Neural cell (in vitro differentiated cells): ENCODE measurements at regions not wholly inside any gene's neighbourhood (a gene's known extent, or its start where the extent isn't known, plus 50 kb on each side); places are given as distances from the start of the nearest gene placed in this dataset.

Experiments
- H2AFZ ChIP-seq: fragments of 200-600, 300-800 bp; sonication (generic), shearing (Covaris generic); 2 replicates; pipeline ENCODE4 v1.6.0; 2014; ENCODE audit warnings: low read depth, mild to moderate bottlenecking, antibody characterized with exemption, low read length, moderate library complexity
- H3F3A ChIP-seq: fragments of 200-600 bp; shearing (Covaris generic); 2 replicates; pipeline ENCODE4 v1.6.1; 2016; ENCODE audit warnings: mild to moderate bottlenecking, moderate library complexity, mixed read lengths, antibody characterized with exemption, low read length; ENCODE audit not compliant: insufficient read depth, poor library complexity, severe bottlenecking
- H3K27ac ChIP-seq: fragments of 200-600, 300-800 bp; sonication (generic), shearing (Covaris generic); 2 replicates; pipeline ENCODE4 v1.5.1; 2014; ENCODE audit warnings: mild to moderate bottlenecking, low read length, moderate library complexity
- H3K27me3 ChIP-seq: fragments of 300-800, 200-600 bp; sonication (generic), shearing (Covaris generic); 2 replicates; pipeline ENCODE4 v1.6.0; 2014; ENCODE audit warnings: mild to moderate bottlenecking, low read depth, low read length, moderate library complexity; ENCODE audit not compliant: insufficient read depth
- H3K36me3 ChIP-seq: fragments of 300-800, 200-600 bp; sonication (generic), shearing (Covaris generic); 2 replicates; pipeline ENCODE4 v1.5.1; 2014; ENCODE audit warnings: mild to moderate bottlenecking, antibody characterized with exemption, low read length, moderate library complexity; ENCODE audit not compliant: insufficient read depth
- H3K4me2 ChIP-seq: fragments of 300-800, 200-600 bp; sonication (generic), shearing (Covaris generic); 2 replicates; pipeline ENCODE4 v1.6.0; 2014; ENCODE audit warnings: mild to moderate bottlenecking, low read length
- H3K4me3 ChIP-seq: fragments of 300-800, 200-600 bp; sonication (generic), shearing (Covaris generic); 2 replicates; pipeline ENCODE4 v1.5.1; 2014; ENCODE audit warnings: mild to moderate bottlenecking, low read length, moderate library complexity
- H3K79me2 ChIP-seq: fragments of 200-600 bp; shearing (Covaris generic); replicated peaks from 2 replicates; pipeline ENCODE4 v1.6.0; 2014; ENCODE audit warnings: mild to moderate bottlenecking, low read length, moderate library complexity; ENCODE audit not compliant: insufficient read depth
- H3K9ac ChIP-seq: fragments of 300-800, 200-600 bp; sonication (generic), shearing (Covaris generic); 2 replicates; pipeline ENCODE4 v1.6.1; 2016; ENCODE audit warnings: mild to moderate bottlenecking, low read length, mixed read lengths
- H3K9me2 ChIP-seq: fragments of 200-600 bp; shearing (Covaris generic); 2 replicates; pipeline ENCODE4 v1.6.1; 2016; ENCODE audit warnings: mild to moderate bottlenecking, low read length, mixed read lengths; ENCODE audit not compliant: insufficient read depth
- H3K9me3 ChIP-seq: fragments of 200-600, 300-800 bp; sonication (generic), shearing (Covaris generic); 2 replicates; pipeline ENCODE4 v1.6.1; 2016; ENCODE audit warnings: mild to moderate bottlenecking, mixed run types, low read length, moderate library complexity, mixed read lengths
- H4K20me1 ChIP-seq: fragments of 200-600 bp; shearing (Covaris generic); 2 replicates; pipeline ENCODE4 v1.6.1; 2016; ENCODE audit warnings: mild to moderate bottlenecking, mixed run types; ENCODE audit not compliant: insufficient read depth
- CTCF ChIP-seq: fragments of 450-650 bp; IDR thresholded peaks from 2 replicates; pipeline ENCODE4 v1.5.1; 2014; ENCODE audit warnings: antibody characterized with exemption, mild to moderate bottlenecking, moderate library complexity; ENCODE audit not compliant: poor library complexity, severe bottlenecking
- EP300 ChIP-seq: fragments of 450-650 bp; conservative IDR thresholded peaks from 2 replicates; pipeline ENCODE4 v1.6.1; 2014; ENCODE audit warnings: antibody characterized with exemption, mild to moderate bottlenecking, moderate library complexity; ENCODE audit not compliant: poor library complexity, severe bottlenecking
- EZH2 ChIP-seq: fragments of 200-600, 300-800 bp; shearing (Covaris generic), sonication (generic); IDR thresholded peaks from 2 replicates; pipeline ENCODE4 v1.6.1; 2014; ENCODE audit warnings: antibody characterized with exemption, low read length, borderline replicate concordance, mild to moderate bottlenecking; ENCODE audit not compliant: insufficient read depth, poor library complexity, severe bottlenecking
- MXI1 ChIP-seq: fragments of 450-650 bp; conservative IDR thresholded peaks from 2 replicates; pipeline ENCODE4 v1.6.1; 2014; ENCODE audit warnings: antibody characterized with exemption, mild to moderate bottlenecking; ENCODE audit not compliant: poor library complexity, severe bottlenecking
- POLR2AphosphoS5 ChIP-seq: IDR thresholded peaks from 2 replicates; pipeline ENCODE4 v1.6.1; 2012
- RAD21 ChIP-seq: fragments of 450-650 bp; conservative IDR thresholded peaks from 2 replicates; pipeline ENCODE4 v1.6.1; 2014; ENCODE audit warnings: antibody characterized with exemption, mild to moderate bottlenecking, moderate library complexity
- SMC3 ChIP-seq: fragments of 450-650 bp; conservative IDR thresholded peaks from 2 replicates; pipeline ENCODE4 v1.6.1; 2014; ENCODE audit warnings: antibody characterized with exemption, mild to moderate bottlenecking, moderate library complexity; ENCODE audit not compliant: poor library complexity
- TAF1 ChIP-seq: IDR thresholded peaks from 2 replicates; pipeline ENCODE4 v1.6.1; 2012; ENCODE audit warnings: low read depth
- TF ChIP-seq, protein P1 (sequence below): IDR thresholded peaks from 2 replicates; pipeline ENCODE4 v1.6.1; 2012; ENCODE audit warnings: borderline replicate concordance

DNA sequence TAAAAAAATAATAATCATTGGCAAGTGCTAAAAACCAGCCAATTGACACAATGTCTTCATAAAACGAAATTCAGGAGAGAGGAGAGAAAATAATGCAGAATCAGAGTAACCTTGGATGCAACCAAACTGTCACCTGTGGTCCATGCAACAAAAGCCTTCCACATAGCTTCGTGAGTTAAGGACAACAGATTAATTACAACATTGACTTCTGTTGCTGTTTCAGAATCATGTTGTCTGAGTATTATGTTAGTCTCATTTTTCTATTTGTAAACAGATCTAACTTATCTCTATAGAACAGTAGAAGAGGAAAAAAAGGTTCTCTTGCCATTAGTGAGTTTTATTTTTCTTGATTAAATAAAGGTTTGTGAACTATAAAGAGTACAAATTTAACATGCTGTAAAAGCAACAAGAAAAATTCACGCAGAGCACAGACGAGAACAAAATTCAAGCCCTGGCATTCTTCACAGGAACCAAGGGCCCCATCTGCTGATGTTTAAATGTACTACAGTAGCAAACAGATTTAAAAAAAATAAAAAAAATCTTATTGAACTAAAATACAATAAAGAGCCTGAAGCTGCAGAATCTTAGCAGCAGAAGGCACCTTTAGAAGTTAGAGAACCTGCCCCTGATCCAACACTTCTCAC, 381.1 kb upstream of the PKN2 start:
- Histone ChIP-seq H3K36me3 (no peaks in the 10 kb centered on the region), H3K9ac (no peak overlapping the region), H2AFZ (no peak overlapping the region), H3K9me3 (no peaks in the 10 kb centered on the region), H3K27ac (no peak overlapping the region), H3K27me3 (no peaks in the 10 kb centered on the region), H3K4me3 (no peak overlapping the region), H3K79me2 (no peaks in the 10 kb centered on the region), H3F3A (no peaks in the 10 kb centered on the region), H3K9me2 (no peaks in the 10 kb centered on the region), H3K4me2 (no peak overlapping the region), H4K20me1 (no peaks in the 10 kb centered on the region)
- TF ChIP-seq EZH2: no peak
- TF ChIP-seq POLR2AphosphoS5: no peak
- peak; percentile 95 for TF ChIP-seq SMC3
- peak; percentile 91 for TF ChIP-seq RAD21
- TF ChIP-seq MXI1: no peak
- no peak for TF ChIP-seq EP300
- no peak for TF ChIP-seq TAF1
- TF ChIP-seq, protein P1, sequence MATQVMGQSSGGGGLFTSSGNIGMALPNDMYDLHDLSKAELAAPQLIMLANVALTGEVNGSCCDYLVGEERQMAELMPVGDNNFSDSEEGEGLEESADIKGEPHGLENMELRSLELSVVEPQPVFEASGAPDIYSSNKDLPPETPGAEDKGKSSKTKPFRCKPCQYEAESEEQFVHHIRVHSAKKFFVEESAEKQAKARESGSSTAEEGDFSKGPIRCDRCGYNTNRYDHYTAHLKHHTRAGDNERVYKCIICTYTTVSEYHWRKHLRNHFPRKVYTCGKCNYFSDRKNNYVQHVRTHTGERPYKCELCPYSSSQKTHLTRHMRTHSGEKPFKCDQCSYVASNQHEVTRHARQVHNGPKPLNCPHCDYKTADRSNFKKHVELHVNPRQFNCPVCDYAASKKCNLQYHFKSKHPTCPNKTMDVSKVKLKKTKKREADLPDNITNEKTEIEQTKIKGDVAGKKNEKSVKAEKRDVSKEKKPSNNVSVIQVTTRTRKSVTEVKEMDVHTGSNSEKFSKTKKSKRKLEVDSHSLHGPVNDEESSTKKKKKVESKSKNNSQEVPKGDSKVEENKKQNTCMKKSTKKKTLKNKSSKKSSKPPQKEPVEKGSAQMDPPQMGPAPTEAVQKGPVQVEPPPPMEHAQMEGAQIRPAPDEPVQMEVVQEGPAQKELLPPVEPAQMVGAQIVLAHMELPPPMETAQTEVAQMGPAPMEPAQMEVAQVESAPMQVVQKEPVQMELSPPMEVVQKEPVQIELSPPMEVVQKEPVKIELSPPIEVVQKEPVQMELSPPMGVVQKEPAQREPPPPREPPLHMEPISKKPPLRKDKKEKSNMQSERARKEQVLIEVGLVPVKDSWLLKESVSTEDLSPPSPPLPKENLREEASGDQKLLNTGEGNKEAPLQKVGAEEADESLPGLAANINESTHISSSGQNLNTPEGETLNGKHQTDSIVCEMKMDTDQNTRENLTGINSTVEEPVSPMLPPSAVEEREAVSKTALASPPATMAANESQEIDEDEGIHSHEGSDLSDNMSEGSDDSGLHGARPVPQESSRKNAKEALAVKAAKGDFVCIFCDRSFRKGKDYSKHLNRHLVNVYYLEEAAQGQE: no peak
- TF ChIP-seq CTCF: peak; percentile 82

DNA sequence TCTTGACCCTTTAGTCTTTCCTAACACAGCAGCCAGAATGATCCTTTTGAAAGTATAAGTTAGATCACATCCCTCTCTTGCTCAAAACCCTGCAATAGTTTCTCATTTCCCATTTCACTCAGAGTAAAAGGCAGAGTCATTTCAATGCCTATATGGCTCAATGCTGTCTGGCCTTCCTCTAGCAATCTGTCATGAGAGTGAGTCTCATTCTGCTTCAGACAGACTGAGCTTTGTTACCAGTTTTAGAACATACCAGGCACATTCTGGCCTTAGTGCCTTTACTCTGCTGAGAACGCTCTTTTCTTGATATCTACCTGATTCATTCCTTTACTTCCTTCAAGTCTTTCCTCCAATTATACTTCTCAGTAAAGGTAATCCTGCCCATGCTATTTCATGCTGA, 372.8 kb upstream of the PKN2 start:
- H3K9ac ChIP-seq: no peak overlapping the region
- H3K9me2 ChIP-seq: no peaks in the 10 kb centered on the region
- H4K20me1 ChIP-seq: no peaks in the 10 kb centered on the region
- no peaks in the 10 kb centered on the region for H3K9me3 ChIP-seq
- no peak overlapping the region for H2AFZ ChIP-seq
- no peak overlapping the region for H3K4me2 ChIP-seq
- H3K36me3 ChIP-seq: no peaks in the 10 kb centered on the region
- no peak for TF ChIP-seq TAF1
- TF ChIP-seq RAD21: no peak
- TF ChIP-seq SMC3: no peak
- no peak for TF ChIP-seq EP300
- no peak for TF ChIP-seq EZH2
- no peak for TF ChIP-seq MXI1
- TF ChIP-seq, protein P1: no peak
- no peak for TF ChIP-seq POLR2AphosphoS5
- no peak for TF ChIP-seq CTCF
- no peak overlapping the region for H3K27ac ChIP-seq
- H3F3A ChIP-seq: no peaks in the 10 kb centered on the region
- no peak overlapping the region for H3K4me3 ChIP-seq
- H3K27me3 ChIP-seq: no peaks in the 10 kb centered on the region
- no peaks in the 10 kb centered on the region for H3K79me2 ChIP-seq
